Colonic mucosa (tissue), 4 donors: ENCODE measurements at regions not wholly inside any gene's neighbourhood (a gene's known extent, or its start where the extent isn't known, plus 50 kb on each side); places are given as distances from the start of the nearest gene placed in this dataset.

Experiments
- DNase-seq: peaks from one replicate; pipeline ENCODE4 v3.0.0-alpha.2; 2020
- H3K27ac ChIP-seq: fragments of 200-600 bp; one replicate; pipeline ENCODE4 v1.8.0; 2021
- H3K27me3 ChIP-seq: fragments of 200-600 bp; one replicate; pipeline ENCODE4 v1.8.0; 2021
- H3K36me3 ChIP-seq: fragments of 200-600 bp; one replicate; pipeline ENCODE4 v1.8.0; 2021
- H3K4me1 ChIP-seq: fragments of 200-600 bp; one replicate; pipeline ENCODE4 v1.8.0; 2021; ENCODE audit warnings: mild to moderate bottlenecking
- H3K4me3 ChIP-seq: fragments of 200-600 bp; one replicate; pipeline ENCODE4 v1.8.0; 2021
- H3K9ac ChIP-seq, 2 donors: one replicate each; pipeline ENCODE4 v1.7.0; 2013; ENCODE audit warnings: control low read depth in 2 of 2, low read depth in 2 of 2, low read length in 2 of 2
- H3K9me3 ChIP-seq: fragments of 200-600 bp; one replicate; pipeline ENCODE4 v1.8.0; 2021
- intact Hi-C: fragments of 100-400 bp; cut with DNase I; formaldehyde crosslinking; loops from one replicate; pipeline ENCODE4 v1.14.1; 2022
- TF ChIP-seq, protein P1 (sequence below): fragments of 200-600 bp; IDR thresholded peaks from one replicate; pipeline ENCODE4 v1.8.0; 2022; ENCODE audit warnings: antibody characterized with exemption, mild to moderate bottlenecking
- donor health status: healthy.
- donor health status: DM: no; HTN: no; CAD: no.
- donor health status: DM: no; HTN: no; CAD: no.

DNA sequence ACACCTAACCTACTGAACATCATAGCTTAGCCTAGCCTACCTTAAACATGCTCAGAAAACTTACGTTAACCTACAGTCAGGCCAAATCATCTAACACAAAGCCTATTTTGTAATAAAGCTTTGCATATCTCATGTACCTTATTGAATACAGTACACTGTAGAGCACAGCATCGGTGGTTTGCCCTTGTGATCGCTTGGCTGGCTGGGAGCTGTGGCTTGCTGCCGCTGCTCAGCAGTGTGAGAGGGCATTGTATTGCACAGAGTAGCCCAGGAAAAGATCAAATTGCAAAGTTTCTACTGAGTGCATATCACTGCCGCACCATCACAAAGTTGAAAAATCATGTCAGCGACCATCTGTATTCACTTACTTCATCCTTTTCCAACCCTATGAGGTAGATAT is 62.3 kb upstream of the NCK2 start:
- Histone ChIP-seq H3K4me1 (no peaks in the 10 kb centered on the region), H3K9ac (no peak overlapping the region), H3K27ac (no peak overlapping the region), H3K27me3 (no peaks in the 10 kb centered on the region), H3K4me3 (no peak overlapping the region), H3K36me3 (no peaks in the 10 kb centered on the region), H3K9me3 (no peaks in the 10 kb centered on the region)
- TF ChIP-seq, protein P1, sequence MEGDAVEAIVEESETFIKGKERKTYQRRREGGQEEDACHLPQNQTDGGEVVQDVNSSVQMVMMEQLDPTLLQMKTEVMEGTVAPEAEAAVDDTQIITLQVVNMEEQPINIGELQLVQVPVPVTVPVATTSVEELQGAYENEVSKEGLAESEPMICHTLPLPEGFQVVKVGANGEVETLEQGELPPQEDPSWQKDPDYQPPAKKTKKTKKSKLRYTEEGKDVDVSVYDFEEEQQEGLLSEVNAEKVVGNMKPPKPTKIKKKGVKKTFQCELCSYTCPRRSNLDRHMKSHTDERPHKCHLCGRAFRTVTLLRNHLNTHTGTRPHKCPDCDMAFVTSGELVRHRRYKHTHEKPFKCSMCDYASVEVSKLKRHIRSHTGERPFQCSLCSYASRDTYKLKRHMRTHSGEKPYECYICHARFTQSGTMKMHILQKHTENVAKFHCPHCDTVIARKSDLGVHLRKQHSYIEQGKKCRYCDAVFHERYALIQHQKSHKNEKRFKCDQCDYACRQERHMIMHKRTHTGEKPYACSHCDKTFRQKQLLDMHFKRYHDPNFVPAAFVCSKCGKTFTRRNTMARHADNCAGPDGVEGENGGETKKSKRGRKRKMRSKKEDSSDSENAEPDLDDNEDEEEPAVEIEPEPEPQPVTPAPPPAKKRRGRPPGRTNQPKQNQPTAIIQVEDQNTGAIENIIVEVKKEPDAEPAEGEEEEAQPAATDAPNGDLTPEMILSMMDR: no peak
- DNase-seq: no peak
- intact Hi-C loops: no loop called here

DNA sequence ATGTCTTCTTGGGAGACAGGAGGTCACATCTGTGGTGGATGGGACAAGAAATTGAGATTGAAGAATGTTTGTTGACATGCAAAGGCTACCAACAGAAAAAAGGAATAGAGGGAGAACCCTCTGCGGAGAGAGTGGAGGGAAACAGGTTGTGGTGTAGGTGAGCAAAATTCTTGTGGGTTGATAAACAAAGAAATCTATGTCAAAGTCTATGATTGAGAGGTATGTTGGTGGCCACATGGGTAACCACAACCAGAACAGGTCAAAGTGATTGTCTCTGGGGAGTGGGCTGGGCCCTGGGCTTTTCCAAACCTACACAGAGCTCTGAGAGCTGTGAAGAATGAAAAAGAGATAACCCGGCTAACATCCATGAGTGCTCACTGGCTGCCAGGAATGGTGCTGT is 62.8 kb upstream of the NCK2 start:
- Histone ChIP-seq H3K9ac (no peak overlapping the region), H3K4me3 (no peak overlapping the region), H3K27ac (no peak overlapping the region), H3K4me1 (no peaks in the 10 kb centered on the region), H3K27me3 (no peaks in the 10 kb centered on the region), H3K9me3 (no peaks in the 10 kb centered on the region), H3K36me3 (no peaks in the 10 kb centered on the region)
- TF ChIP-seq, protein P1: no peak
- intact Hi-C loops: no loop called here
- no peak for DNase-seq

DNA sequence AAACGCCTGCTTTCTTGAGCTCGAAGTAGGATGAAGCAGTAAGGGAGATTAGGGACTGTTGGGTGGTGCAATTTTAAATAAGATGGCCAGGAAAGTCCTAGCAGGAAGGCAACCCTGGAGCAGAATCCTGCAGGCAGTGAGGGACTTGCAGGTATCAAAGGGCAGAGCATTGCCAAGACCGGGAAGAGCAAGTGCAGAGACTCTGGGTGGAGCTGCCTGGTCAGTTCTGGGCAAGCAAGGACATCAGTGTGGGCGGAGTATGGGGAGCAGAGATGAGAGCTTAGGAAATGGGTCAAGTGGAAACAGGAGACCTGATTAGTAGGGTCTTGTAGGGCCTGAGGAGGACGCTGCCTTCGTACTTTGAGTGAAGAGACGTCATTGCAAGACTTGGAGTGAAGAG is 64.4 kb upstream of the NCK2 start:
- Histone ChIP-seq H3K27ac (no peak overlapping the region), H3K36me3 (no peaks in the 10 kb centered on the region), H3K9ac (no peak overlapping the region), H3K27me3 (no peaks in the 10 kb centered on the region), H3K4me1 (no peaks in the 10 kb centered on the region), H3K4me3 (no peak overlapping the region), H3K9me3 (no peaks in the 10 kb centered on the region)
- TF ChIP-seq, protein P1: no peak
- DNase-seq: no peak
- intact Hi-C loops: no loop called here

DNA sequence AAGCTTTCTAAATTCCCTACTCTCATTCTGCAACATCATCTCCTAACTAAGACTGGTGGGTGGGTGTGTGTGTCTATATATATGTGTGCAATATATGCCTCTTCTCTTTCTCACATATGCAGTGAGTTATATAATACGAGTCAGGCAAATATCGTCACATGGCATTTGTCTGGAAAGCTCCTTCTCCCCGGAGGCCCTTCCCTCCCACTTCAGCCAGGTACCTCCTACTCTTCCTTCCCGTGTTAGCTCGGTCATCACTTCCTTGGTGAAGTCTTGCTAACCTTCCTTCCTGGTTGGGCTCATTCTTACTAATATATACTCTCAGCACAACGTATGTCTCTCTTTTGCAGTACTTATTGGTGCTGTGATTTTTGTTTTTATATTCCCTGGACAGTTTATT is 66.4 kb upstream of the NCK2 start:
- no peak for DNase-seq
- no peak overlapping the region for H3K27ac ChIP-seq
- H3K4me1 ChIP-seq: no peaks in the 10 kb centered on the region
- no peak overlapping the region for H3K9ac ChIP-seq
- H3K36me3 ChIP-seq: no peaks in the 10 kb centered on the region
- H3K9me3 ChIP-seq: no peaks in the 10 kb centered on the region
- H3K4me3 ChIP-seq: no peak overlapping the region
- intact Hi-C loops: no loop called here
- TF ChIP-seq, protein P1: no peak
- H3K27me3 ChIP-seq: no peaks in the 10 kb centered on the region

DNA sequence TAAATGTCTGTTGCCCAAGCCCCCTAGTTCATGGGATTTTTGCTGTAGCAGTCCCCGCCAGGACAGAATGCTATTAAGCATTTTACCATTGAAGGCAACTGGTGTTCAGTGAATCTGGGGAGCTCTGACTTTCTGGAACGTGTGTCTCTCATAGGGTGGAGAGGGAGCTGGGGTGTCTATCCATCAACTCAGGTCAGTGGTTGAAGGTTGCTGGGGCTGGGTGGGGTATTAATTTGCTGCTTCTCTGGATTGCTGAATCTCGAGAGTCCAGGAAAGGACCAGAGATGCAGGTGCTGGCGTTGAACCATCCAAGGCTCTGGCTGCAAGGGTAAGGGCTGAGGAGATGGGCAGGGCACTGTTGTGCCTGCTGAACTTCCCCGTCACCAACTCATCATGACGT is 66.8 kb upstream of the NCK2 start:
- TF ChIP-seq, protein P1: no peak
- no peak for DNase-seq
- Histone ChIP-seq H3K27me3 (no peaks in the 10 kb centered on the region), H3K36me3 (no peaks in the 10 kb centered on the region), H3K9ac (no peak overlapping the region), H3K27ac (no peak overlapping the region), H3K4me3 (no peak overlapping the region), H3K4me1 (no peaks in the 10 kb centered on the region), H3K9me3 (no peaks in the 10 kb centered on the region)
- intact Hi-C loops: no loop called here

DNA sequence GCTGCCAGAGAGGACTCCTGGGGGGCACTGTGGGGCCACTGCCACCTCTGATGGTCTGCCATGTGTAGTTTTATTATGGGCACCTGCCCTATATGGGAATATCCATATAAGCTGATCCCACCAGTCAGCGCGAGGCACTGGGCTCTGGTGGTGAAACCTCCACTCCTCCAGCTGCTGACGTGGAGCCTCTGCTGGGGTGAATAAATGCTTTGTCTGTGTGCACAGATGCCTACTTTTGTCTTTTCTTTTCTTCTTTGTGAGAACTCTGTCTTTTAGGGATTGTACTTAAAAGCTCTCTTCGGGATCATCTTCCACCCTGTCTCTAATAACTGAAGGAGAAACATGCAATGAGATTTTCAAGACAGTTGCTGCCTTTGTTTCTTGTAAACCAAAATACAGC is 68.9 kb upstream of the NCK2 start:
- no peaks in the 10 kb centered on the region for H3K36me3 ChIP-seq
- no peak for DNase-seq
- no peak overlapping the region for H3K27ac ChIP-seq
- no peaks in the 10 kb centered on the region for H3K27me3 ChIP-seq
- no peak overlapping the region for H3K4me3 ChIP-seq
- intact Hi-C loops: no loop called here
- TF ChIP-seq, protein P1: no peak
- no peaks in the 10 kb centered on the region for H3K4me1 ChIP-seq
- H3K9me3 ChIP-seq: no peaks in the 10 kb centered on the region
- no peak overlapping the region for H3K9ac ChIP-seq
